ENCODE measurements at regions not wholly inside any gene's neighbourhood (a gene's known extent, or its start where the extent isn't known, plus 50 kb on each side); places are given as distances from the start of the nearest gene placed in this dataset.

DNA sequence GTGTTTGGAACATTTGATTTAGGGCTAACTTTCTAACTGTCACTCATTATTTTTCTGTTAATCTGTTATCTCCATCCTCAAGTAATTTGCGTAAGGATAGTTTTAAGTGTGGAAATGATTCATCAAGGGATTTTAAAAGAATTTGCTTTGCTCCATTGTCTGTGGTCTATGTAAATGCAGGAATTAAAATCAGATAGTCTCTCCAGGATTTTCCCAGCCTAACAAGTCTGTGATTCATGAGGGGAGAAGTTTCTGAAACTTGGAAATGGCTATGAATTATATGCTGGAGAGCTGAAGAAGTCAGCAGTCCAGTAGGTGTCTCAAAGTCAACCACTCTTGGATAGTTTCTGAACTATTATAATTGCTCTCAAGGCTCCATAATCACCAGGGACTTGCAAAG is 264.5 kb downstream of the MRPL39 start:
- no peak for TF ChIP-seq POLR2A (IDR thresholded peaks at IDR 0.05; ENCODE audit: low read depth, low read length)
- TF ChIP-seq POLR2AphosphoS5 (IDR thresholded peaks at IDR 0.05; ENCODE audit: low read depth, low read length): no peak
- TF ChIP-seq TAF1 (IDR thresholded peaks at IDR 0.05; ENCODE audit: low read depth, low read length): no peak
- TF ChIP-seq SPI1 (IDR thresholded peaks at IDR 0.05; ENCODE audit: low read depth, low read length): no peak
